ENCODE measurements at regions not wholly inside any gene's neighbourhood (a gene's known extent, or its start where the extent isn't known, plus 50 kb on each side); places are given as distances from the start of the nearest gene placed in this dataset.

DNA sequence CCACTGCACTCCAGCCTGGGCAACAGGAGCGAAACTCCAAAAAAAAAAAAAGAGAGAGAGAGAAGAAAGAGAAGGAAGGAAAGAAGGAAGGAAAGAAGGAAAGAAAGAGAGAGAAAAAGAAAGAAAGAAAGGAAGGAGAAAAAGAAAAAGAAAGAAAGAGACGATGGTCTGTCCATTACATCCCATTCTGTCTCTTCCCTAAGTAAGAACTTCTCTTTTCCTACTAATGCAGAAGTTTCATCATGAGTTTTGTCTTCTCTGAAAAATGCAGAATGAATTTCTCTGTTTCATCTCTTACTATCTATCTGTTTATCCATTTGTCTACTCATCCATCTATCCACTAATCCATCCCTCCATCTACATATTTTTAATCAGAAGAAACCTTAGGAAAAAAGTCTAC is 94.9 kb upstream of the MED13 start:
- H3K9me3 ChIP-seq (ENCODE audit: control insufficient read depth in 4 of 4, low read length in 3 of 4) = no peaks in the 10 kb centered on the region
- TF ChIP-seq RAD21 (IDR thresholded peaks at IDR 0.05) (no peak), NR2F2 (IDR thresholded peaks at IDR 0.05) (no peak), ATF3 (IDR thresholded peaks at IDR 0.05) (no peak), FOXA2 (IDR thresholded peaks at IDR 0.05) (no peak), SP1 (IDR thresholded peaks at IDR 0.05) (no peak), HNF4G (IDR thresholded peaks at IDR 0.05) (no peak), HNF4A (conservative IDR thresholded peaks at IDR 0.05) (no peak), FOXA1 (IDR thresholded peaks at IDR 0.05) (no peak), GABPA (IDR thresholded peaks at IDR 0.05 in 1 of 2, conservative IDR thresholded peaks at IDR 0.05 in 1 of 2) (no peak), MAX (IDR thresholded peaks at IDR 0.05) (no peak), TAF1 (conservative IDR thresholded peaks at IDR 0.05) (no peak), EGR1 (IDR thresholded peaks at IDR 0.05; ENCODE audit: low read depth in 2 of 2) (no peak), JUND (IDR thresholded peaks at IDR 0.05) (no peak), RXRA (IDR thresholded peaks at IDR 0.05) (no peak), YY1 (IDR thresholded peaks at IDR 0.05) (no peak)
- TF ChIP-seq, protein P1, sequence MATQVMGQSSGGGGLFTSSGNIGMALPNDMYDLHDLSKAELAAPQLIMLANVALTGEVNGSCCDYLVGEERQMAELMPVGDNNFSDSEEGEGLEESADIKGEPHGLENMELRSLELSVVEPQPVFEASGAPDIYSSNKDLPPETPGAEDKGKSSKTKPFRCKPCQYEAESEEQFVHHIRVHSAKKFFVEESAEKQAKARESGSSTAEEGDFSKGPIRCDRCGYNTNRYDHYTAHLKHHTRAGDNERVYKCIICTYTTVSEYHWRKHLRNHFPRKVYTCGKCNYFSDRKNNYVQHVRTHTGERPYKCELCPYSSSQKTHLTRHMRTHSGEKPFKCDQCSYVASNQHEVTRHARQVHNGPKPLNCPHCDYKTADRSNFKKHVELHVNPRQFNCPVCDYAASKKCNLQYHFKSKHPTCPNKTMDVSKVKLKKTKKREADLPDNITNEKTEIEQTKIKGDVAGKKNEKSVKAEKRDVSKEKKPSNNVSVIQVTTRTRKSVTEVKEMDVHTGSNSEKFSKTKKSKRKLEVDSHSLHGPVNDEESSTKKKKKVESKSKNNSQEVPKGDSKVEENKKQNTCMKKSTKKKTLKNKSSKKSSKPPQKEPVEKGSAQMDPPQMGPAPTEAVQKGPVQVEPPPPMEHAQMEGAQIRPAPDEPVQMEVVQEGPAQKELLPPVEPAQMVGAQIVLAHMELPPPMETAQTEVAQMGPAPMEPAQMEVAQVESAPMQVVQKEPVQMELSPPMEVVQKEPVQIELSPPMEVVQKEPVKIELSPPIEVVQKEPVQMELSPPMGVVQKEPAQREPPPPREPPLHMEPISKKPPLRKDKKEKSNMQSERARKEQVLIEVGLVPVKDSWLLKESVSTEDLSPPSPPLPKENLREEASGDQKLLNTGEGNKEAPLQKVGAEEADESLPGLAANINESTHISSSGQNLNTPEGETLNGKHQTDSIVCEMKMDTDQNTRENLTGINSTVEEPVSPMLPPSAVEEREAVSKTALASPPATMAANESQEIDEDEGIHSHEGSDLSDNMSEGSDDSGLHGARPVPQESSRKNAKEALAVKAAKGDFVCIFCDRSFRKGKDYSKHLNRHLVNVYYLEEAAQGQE (IDR thresholded peaks at IDR 0.05) = no peak
- TF ChIP-seq, protein P2, sequence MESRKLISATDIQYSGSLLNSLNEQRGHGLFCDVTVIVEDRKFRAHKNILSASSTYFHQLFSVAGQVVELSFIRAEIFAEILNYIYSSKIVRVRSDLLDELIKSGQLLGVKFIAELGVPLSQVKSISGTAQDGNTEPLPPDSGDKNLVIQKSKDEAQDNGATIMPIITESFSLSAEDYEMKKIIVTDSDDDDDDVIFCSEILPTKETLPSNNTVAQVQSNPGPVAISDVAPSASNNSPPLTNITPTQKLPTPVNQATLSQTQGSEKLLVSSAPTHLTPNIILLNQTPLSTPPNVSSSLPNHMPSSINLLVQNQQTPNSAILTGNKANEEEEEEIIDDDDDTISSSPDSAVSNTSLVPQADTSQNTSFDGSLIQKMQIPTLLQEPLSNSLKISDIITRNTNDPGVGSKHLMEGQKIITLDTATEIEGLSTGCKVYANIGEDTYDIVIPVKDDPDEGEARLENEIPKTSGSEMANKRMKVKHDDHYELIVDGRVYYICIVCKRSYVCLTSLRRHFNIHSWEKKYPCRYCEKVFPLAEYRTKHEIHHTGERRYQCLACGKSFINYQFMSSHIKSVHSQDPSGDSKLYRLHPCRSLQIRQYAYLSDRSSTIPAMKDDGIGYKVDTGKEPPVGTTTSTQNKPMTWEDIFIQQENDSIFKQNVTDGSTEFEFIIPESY (IDR thresholded peaks at IDR 0.05) = no peak
- TF ChIP-seq, protein P3, sequence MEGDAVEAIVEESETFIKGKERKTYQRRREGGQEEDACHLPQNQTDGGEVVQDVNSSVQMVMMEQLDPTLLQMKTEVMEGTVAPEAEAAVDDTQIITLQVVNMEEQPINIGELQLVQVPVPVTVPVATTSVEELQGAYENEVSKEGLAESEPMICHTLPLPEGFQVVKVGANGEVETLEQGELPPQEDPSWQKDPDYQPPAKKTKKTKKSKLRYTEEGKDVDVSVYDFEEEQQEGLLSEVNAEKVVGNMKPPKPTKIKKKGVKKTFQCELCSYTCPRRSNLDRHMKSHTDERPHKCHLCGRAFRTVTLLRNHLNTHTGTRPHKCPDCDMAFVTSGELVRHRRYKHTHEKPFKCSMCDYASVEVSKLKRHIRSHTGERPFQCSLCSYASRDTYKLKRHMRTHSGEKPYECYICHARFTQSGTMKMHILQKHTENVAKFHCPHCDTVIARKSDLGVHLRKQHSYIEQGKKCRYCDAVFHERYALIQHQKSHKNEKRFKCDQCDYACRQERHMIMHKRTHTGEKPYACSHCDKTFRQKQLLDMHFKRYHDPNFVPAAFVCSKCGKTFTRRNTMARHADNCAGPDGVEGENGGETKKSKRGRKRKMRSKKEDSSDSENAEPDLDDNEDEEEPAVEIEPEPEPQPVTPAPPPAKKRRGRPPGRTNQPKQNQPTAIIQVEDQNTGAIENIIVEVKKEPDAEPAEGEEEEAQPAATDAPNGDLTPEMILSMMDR (IDR thresholded peaks at IDR 0.05; ENCODE audit: low read depth, low read length, missing input control) = no peak
- no peaks in the 10 kb centered on the region for H3K27me3 ChIP-seq (ENCODE audit: control insufficient read depth in 4 of 4, insufficient read depth in 4 of 4, low read length in 3 of 4)
- peaks cover 0 to 4% (median 2%) of the 10 kb centered on the region in 4 donors for H3K4me1 ChIP-seq (ENCODE audit: control insufficient read depth in 4 of 4, insufficient read depth in 4 of 4, low read length in 3 of 4)
- H3K4me3 ChIP-seq (ENCODE audit: low read depth in 1 of 3, low read length in 3 of 3) = no peak overlapping the region
- no peak overlapping the region for H3K27ac ChIP-seq (ENCODE audit: low read depth in 1 of 2, low read length in 2 of 2)
- no peaks in the 10 kb centered on the region for H3K36me3 ChIP-seq (ENCODE audit: control insufficient read depth in 4 of 4, insufficient read depth in 3 of 4, low read depth in 1 of 4, low read length in 3 of 4)
- WGBS = 92% methylated on average over 2 of the region's 2 CpGs
- H3K9ac ChIP-seq (ENCODE audit: low read depth in 1 of 2, low read length in 2 of 2) = no peak overlapping the region
- DNase-seq (ENCODE audit: low spot score) = no peak
